HG03520 (cell line): ENCODE measurements at regions not wholly inside any gene's neighbourhood (a gene's known extent, or its start where the extent isn't known, plus 50 kb on each side); places are given as distances from the start of the nearest gene placed in this dataset.

ENCODE experiments used
- ATAC-seq: cut with Tn5 transposase; IDR thresholded peaks from one replicate; pipeline ENCODE4 v1.9.1; 2021; ENCODE audit warnings: mild to moderate bottlenecking, moderate library complexity; ENCODE audit not compliant: unreplicated experiment

DNA sequence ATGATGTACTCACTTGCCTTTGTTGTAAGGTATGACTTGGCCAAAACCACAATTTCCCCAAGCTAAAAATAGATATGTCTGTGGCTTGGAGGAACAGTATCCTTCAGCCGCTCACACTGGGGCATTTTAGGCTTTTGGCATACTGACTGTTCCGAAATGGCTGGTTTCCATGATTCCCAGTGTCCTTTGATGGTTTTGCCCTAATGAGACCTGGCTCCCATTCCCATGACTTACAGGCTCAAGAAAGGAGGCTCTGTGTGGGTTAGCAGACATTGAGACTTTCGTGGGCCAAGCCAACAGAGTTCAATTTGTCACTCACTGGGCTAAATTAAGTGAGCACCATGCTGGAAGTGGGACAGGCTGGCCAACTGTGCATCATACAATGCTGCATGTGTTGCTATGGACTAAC, 150.6 kb downstream of the CEP135 start:
- ATAC-seq: no peak

DNA sequence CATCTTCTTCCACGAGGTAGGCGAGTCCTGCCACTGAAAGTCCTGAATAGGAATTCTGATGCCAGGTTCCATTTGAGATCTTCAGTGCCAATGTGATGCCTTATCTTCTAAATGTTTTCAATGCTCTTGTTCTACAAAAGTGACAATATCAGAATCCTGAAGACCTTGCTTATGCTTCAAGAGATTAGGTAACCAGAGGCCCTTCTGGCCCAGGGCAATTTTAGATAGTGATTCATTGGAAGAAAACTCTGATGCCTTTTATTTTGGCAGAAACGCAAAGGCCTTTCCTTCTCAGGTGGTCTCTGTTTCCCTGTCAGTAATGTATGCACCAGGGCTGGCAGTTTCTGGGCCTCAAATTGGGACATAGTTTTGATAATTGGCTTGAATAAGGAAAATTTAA, 144.8 kb downstream of the CEP135 start:
- ATAC-seq: no peak

DNA sequence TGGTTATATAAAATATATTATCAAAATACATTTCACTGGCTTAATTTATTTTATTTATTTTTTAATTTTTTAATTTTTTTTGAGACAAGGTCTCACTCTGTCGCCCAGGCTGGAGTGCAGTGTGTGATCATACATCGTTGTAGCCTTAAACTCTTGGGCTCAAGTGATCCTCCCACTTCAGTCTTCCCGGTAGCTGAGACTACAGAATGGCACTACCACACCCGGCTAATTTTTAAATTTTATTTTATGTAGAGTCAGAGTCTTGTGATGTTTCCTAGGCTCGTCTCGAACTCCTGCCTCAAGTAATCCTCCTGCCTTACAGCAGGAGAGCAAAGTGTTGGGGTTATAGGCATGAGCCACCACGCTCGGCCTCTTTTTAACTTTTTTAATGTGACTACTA, 143.8 kb downstream of the CEP135 start:
- no peak for ATAC-seq

DNA sequence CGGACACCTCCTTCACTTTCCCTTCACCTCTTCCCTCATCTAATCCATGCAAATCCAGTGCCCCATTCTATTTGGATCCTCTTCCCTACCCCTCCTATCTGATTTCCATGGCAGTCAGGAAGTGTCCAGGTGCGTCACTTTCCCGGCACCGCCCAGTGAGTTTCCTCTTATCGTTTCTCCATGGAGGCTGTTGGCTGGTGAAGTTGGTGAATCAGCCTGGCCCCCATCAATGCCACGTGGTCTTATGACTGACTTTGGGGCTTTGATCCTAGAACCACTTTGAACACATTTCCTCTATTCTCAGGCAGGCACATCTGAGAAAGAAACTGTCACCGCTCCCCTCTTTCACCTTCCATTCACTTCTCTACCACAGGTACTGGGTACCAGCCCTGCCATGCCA, 137.8 kb downstream of the CEP135 start:
- ATAC-seq: no peak

DNA sequence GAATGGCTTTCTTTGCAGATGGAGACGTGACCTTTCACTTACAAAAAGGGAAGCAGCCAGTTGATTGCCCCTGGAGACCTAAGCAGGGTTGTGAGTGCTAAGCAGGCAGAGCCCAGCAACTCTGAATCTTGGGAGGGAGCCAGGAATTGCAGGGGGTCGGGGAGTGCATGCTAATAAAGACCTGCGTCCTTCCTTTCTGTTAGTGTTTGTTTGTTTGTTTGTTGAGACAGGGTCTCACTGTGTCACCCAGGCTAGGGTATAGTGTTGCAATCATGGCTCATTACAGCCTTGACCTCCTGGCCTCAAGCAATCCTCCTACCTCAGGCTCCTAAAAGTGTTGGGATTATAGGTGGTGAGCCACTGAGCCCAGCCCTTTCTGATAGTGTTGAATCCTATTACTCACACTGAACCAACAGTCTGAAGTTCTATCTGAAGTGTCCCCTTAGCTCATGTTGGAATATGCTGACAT, 137.4 kb downstream of the CEP135 start:
- no peak for ATAC-seq

DNA sequence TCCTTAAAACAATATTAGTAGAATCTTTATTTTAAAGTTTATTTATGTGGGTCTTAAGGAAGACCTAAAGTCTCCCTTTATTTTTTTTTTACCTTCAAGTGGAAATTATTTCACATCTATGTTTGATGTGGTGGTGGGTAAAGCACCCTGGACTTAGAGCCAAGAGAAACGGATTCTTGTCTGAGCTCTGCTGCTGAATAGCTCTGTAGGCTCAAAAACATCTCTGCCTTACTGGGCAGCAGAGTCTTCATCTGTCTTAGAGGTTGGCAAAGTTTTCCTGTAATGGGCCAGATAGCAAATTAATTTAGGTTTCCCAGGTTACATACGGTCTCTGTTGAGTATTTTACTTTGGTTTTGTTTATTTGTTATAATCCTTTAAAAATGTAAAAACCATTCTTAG, 136.5 kb downstream of the CEP135 start:
- ATAC-seq: no peak

DNA sequence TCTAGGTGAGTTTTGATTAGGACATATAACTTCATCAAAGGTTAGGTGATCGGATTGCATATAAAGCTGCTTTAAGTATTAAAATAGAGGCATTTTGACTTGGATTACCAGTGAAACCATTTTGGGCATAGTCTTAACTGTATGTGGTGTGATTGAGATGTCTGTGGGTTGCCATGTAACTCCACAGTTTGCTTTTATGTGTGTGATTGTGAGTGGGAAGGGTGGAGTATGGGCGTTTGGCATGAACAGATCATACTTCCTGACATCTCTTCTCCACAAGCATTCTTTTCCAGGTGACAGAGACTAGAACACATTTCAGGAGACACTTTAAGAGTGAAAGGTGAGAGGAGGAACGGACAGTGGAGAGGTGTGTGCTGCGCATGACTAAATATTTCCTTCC, 136.1 kb downstream of the CEP135 start:
- ATAC-seq: no peak
